PC-3 (cell line): ENCODE measurements at regions not wholly inside any gene's neighbourhood (a gene's known extent, or its start where the extent isn't known, plus 50 kb on each side); places are given as distances from the start of the nearest gene placed in this dataset.

ENCODE experiments used
- ATAC-seq: fragments of 200-7000 bp; cut with Tn5 transposase; 2 replicates; pipeline ENCODE4 v1.9.1; 2020; ENCODE audit warnings: mild to moderate bottlenecking, moderate library complexity
- BruUV-seq: library from RNA; stranded (reverse); fragments of 400-500 nt; replicated peaks from 2 replicates; lab custom pipeline; 2021; lab: Mats Ljungman, UMichigan
- CTCF ChIA-PET: fragments of 300-600 bp; sonication (Branson Sonifier 250); formaldehyde crosslinking; loops from one replicate; lab custom pipeline; 2022; ENCODE audit warnings: antibody characterized with exemption; lab: Charles Lee
- POLR2A ChIA-PET: fragments of 300-600 bp; sonication (Branson Sonifier 250); formaldehyde crosslinking; loops from one replicate; lab custom pipeline; 2022; ENCODE audit warnings: antibody characterized with exemption; ENCODE audit not compliant: unreplicated experiment; lab: Charles Lee
- DNase-seq: peaks from one replicate; pipeline ENCODE4 v3.0.0-alpha.2; 2015
- H2AFZ ChIP-seq: fragments of 300-600 bp; sonication (generic); 2 replicates; pipeline ENCODE4 v1.6.0; 2016; ENCODE audit warnings: antibody characterized with exemption, low read length
- H3F3A ChIP-seq: fragments of 300-600 bp; sonication (generic); one replicate; pipeline ENCODE4 v1.6.0; 2017; ENCODE audit warnings: antibody characterized with exemption, low read length, control low read depth, mild to moderate bottlenecking; ENCODE audit not compliant: unreplicated experiment
- H3K27ac ChIP-seq: fragments of 300-600 bp; sonication (generic); 2 replicates; pipeline ENCODE4 v1.5.1; 2016; ENCODE audit warnings: mild to moderate bottlenecking, low read length
- H3K27me3 ChIP-seq: fragments of 300-600 bp; sonication (generic); 2 replicates; pipeline ENCODE4 v1.6.1; 2016; ENCODE audit warnings: low read length, mixed read lengths
- H3K36me3 ChIP-seq: fragments of 300-600 bp; sonication (generic); 2 replicates; pipeline ENCODE4 v1.6.1; 2016; ENCODE audit warnings: low read depth, mixed run types, low read length, mixed read lengths
- H3K4me1 ChIP-seq: fragments of 300-600 bp; sonication (generic); 2 replicates; pipeline ENCODE4 v1.5.1; 2016; ENCODE audit warnings: low read length; ENCODE audit not compliant: insufficient read depth
- H3K4me2 ChIP-seq: fragments of 300-600 bp; sonication (generic); 2 replicates; pipeline ENCODE4 v1.6.0; 2016; ENCODE audit warnings: low read length
- H3K4me3 ChIP-seq: fragments of 300-600 bp; sonication (generic); 2 replicates; pipeline ENCODE4 v1.5.1; 2016; ENCODE audit warnings: mild to moderate bottlenecking, low read length, mixed read lengths
- H3K79me2 ChIP-seq: fragments of 300-600 bp; sonication (generic); 2 replicates; pipeline ENCODE4 v1.6.1; 2017; ENCODE audit warnings: low read length, mixed read lengths
- H3K9ac ChIP-seq: fragments of 300-600 bp; sonication (generic); 2 replicates; pipeline ENCODE4 v1.6.0; 2016; ENCODE audit warnings: mild to moderate bottlenecking, low read length
- H3K9me2 ChIP-seq: fragments of 300-600 bp; sonication (generic); replicated peaks from 2 replicates; pipeline ENCODE4 v1.6.1; 2016; ENCODE audit warnings: mixed run types, low read length, mixed read lengths
- H3K9me3 ChIP-seq: fragments of 300-600 bp; sonication (generic); 2 replicates; pipeline ENCODE4 v1.6.1; 2016; ENCODE audit warnings: low read length, mixed read lengths
- H4K20me1 ChIP-seq: fragments of 300-600 bp; sonication (generic); 2 replicates; pipeline ENCODE4 v1.6.1; 2016; ENCODE audit warnings: low read length, mixed read lengths
- EZH2 ChIP-seq: fragments of 300-600 bp; sonication (generic); IDR thresholded peaks from one replicate; pipeline ENCODE4 v1.6.1; 2017; ENCODE audit warnings: antibody characterized with exemption, mild to moderate bottlenecking, low read length; ENCODE audit not compliant: unreplicated experiment
- EZH2phosphoT487 ChIP-seq: fragments of 300-600 bp; sonication (generic); IDR thresholded peaks from 2 replicates; pipeline ENCODE4 v1.6.1; 2018; ENCODE audit warnings: mild to moderate bottlenecking, antibody characterized with exemption, low read length, borderline replicate concordance
- intact Hi-C: fragments of 100-400 bp; cut with micrococcal nuclease; formaldehyde crosslinking; loops from 2 replicates; pipeline ENCODE4 v1.9.0; 2023
- TF ChIP-seq, protein P1 (sequence below): fragments of 300-600 bp; sonication (generic); conservative IDR thresholded peaks from 2 replicates; pipeline ENCODE4 v1.5.1; 2017; ENCODE audit warnings: antibody characterized with exemption, low read depth, mild to moderate bottlenecking, low read length

DNA sequence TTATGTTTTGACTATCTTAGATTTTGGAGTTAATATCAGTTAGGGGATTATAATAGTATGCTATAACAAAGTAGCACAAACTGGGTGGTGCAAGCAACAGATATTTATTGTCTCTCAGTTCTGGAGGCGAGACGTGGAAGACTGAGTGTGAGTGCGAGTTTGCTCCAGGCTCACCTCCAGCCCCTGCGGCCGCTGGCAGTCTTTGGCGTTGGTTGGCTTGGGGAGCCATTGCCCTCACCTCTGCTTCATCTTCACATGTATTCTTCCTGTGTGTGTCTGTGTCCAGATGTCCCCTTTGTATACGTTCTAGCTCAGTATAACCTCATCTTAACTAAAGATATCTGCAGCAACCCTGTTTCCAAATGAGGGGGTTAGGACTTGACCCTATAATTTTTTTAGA, 343.9 kb upstream of the COBL start:
- H3K9me3 ChIP-seq: no peaks in the 10 kb centered on the region
- H3K36me3 ChIP-seq: no peaks in the 10 kb centered on the region
- intact Hi-C loops: no loop called here
- no peaks in the 10 kb centered on the region for H4K20me1 ChIP-seq
- BruUV-seq: no TSS peak
- H3F3A ChIP-seq: no peaks in the 10 kb centered on the region
- CTCF ChIA-PET: no interaction called here
- H3K9me2 ChIP-seq: no peaks in the 10 kb centered on the region
- no peak overlapping the region for H3K4me2 ChIP-seq
- no peaks in the 10 kb centered on the region for H3K4me1 ChIP-seq
- no peak for TF ChIP-seq EZH2phosphoT487
- TF ChIP-seq EZH2: no peak
- TF ChIP-seq, protein P1, sequence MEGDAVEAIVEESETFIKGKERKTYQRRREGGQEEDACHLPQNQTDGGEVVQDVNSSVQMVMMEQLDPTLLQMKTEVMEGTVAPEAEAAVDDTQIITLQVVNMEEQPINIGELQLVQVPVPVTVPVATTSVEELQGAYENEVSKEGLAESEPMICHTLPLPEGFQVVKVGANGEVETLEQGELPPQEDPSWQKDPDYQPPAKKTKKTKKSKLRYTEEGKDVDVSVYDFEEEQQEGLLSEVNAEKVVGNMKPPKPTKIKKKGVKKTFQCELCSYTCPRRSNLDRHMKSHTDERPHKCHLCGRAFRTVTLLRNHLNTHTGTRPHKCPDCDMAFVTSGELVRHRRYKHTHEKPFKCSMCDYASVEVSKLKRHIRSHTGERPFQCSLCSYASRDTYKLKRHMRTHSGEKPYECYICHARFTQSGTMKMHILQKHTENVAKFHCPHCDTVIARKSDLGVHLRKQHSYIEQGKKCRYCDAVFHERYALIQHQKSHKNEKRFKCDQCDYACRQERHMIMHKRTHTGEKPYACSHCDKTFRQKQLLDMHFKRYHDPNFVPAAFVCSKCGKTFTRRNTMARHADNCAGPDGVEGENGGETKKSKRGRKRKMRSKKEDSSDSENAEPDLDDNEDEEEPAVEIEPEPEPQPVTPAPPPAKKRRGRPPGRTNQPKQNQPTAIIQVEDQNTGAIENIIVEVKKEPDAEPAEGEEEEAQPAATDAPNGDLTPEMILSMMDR: no peak
- no peak overlapping the region for H3K27ac ChIP-seq
- ATAC-seq (no peak), DNase-seq (no peak)
- no peak overlapping the region for H3K4me3 ChIP-seq
- H2AFZ ChIP-seq: no peak overlapping the region
- H3K9ac ChIP-seq: no peak overlapping the region
- no peaks in the 10 kb centered on the region for H3K79me2 ChIP-seq
- H3K27me3 ChIP-seq: peaks cover 5% of the 10 kb centered on the region; the same call in 1 of the 2 replicates
- POLR2A ChIA-PET: no interaction called here

DNA sequence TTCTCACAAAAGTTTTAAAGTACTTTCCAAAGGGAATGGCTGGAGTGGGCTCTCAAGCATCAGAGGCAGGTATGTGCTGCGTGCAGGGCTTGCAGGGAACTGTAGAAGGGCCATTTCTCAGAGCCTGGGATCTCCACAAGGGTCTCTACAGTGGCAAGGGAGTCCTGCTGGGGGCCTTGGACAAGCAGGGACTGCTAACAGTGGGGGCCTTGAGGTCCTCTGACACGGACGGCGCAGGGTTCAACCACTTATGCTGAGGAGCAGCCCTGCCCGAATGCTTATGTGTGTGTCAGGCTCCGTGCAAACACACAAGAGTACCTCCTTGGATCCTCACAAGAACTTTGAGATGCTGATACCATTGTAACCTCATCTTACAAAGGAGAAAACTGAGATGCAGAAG, 342.1 kb upstream of the COBL start:
- no peak for DNase-seq
- TF ChIP-seq EZH2phosphoT487 (no peak), EZH2 (no peak)
- TF ChIP-seq, protein P1: no peak
- Histone ChIP-seq H3K36me3 (no peaks in the 10 kb centered on the region), H3F3A (no peaks in the 10 kb centered on the region), H3K27ac (no peak overlapping the region), H3K4me3 (no peak overlapping the region), H2AFZ (no peak overlapping the region), H3K27me3 (no peaks in the 10 kb centered on the region), H3K9ac (no peak overlapping the region), H3K4me2 (no peak overlapping the region), H4K20me1 (no peaks in the 10 kb centered on the region), H3K79me2 (no peaks in the 10 kb centered on the region), H3K9me2 (no peaks in the 10 kb centered on the region), H3K9me3 (no peaks in the 10 kb centered on the region), H3K4me1 (no peaks in the 10 kb centered on the region)
- POLR2A ChIA-PET: no interaction called here
- ATAC-seq: no peak
- intact Hi-C loops: no loop called here
- BruUV-seq: no TSS peak
- CTCF ChIA-PET: no interaction called here

DNA sequence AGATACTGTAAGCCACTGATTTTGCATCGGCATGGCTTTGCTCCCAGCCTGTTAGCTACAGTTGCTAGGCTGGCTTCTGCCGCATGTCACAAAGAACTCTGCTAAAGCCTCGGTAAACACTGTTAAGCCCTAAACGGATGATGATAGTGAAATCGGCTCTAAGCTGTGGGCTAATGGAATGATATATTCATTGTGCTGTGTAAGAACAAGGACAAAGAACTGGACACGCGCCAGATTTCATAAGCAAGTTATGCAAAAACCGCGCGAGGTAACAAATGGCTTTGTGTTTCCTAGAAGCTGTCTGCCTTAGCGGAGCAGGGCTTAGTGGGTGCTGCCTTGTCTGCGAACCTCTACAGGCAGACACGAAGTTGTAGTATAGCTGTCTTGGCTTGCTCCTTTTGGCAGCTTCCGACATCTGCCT, 331.3 kb upstream of the COBL start:
- Histone ChIP-seq H3K4me3 (no peak overlapping the region), H3K4me2 (no peak overlapping the region), H2AFZ (no peak overlapping the region), H3K9me3 (no peaks in the 10 kb centered on the region), H3K27ac (no peak overlapping the region), H3K36me3 (no peaks in the 10 kb centered on the region), H3K27me3 (peaks cover 8% of the 10 kb centered on the region), H3K79me2 (no peaks in the 10 kb centered on the region), H3K9me2 (no peaks in the 10 kb centered on the region), H3K4me1 (no peaks in the 10 kb centered on the region), H3K9ac (no peak overlapping the region), H4K20me1 (no peaks in the 10 kb centered on the region), H3F3A (no peaks in the 10 kb centered on the region)
- CTCF ChIA-PET: no interaction called here
- DNase-seq (no peak), ATAC-seq (no peak)
- POLR2A ChIA-PET: no interaction called here
- no TSS peak for BruUV-seq
- TF ChIP-seq EZH2phosphoT487 (no peak), EZH2 (no peak)
- TF ChIP-seq, protein P1: no peak
- intact Hi-C loops: no loop called here
